Large intestine (tissue), 3 donors: ENCODE measurements at regions not wholly inside any gene's neighbourhood (a gene's known extent, or its start where the extent isn't known, plus 50 kb on each side); places are given as distances from the start of the nearest gene placed in this dataset.

Experiments used
- DNase-seq, 2 donors: peaks; one replicate each; pipeline versions ENCODE4 v3.0.0 to v3.0.0-alpha.2; 2013
- H3K27ac ChIP-seq: one replicate; pipeline ENCODE4 v1.5.1; 2013; ENCODE audit warnings: low read length
- H3K27me3 ChIP-seq: 2 replicates; pipeline ENCODE4 v1.6.1; 2013; ENCODE audit warnings: low read length; ENCODE audit not compliant: control insufficient read depth, insufficient read depth
- H3K36me3 ChIP-seq: 2 replicates; pipeline ENCODE4 v1.6.1; 2013; ENCODE audit warnings: low read length; ENCODE audit not compliant: control insufficient read depth, insufficient read depth
- H3K4me1 ChIP-seq: one replicate; pipeline ENCODE4 v1.6.1; 2013; ENCODE audit warnings: low read length; ENCODE audit not compliant: control insufficient read depth, insufficient read depth
- H3K4me3 ChIP-seq: one replicate; pipeline ENCODE4 v1.5.1; 2013; ENCODE audit warnings: low read length
- H3K9me3 ChIP-seq: one replicate; pipeline ENCODE4 v1.6.1; 2013; ENCODE audit warnings: mild to moderate bottlenecking, low read depth, low read length, moderate library complexity; ENCODE audit not compliant: control insufficient read depth
- WGBS: methylation state at CpG from one replicate; pipeline ENCODE4 v1.1.5; 2013; ENCODE audit warnings: low lambda C conversion rate; ENCODE audit not compliant: insufficient coverage; 5-methylcytosine and 5-hydroxymethylcytosine counted together

DNA sequence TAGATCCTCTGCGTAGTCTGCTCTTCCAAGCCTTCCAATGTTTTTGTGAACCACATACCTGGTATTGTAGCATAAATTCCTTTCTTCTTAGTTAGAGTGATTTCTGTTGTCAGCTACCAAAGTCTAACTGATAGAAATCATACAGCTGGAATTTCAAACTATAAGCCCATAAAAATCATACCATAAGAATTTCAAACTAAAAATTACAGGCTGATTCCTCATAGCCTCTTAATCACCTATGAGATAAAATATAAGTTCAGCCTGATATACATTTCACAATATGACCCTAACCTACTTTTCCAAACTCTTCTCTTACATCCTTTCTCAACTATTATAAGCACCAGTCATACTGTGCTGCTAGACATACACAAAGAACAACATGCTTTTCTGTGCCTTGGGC is 64.8 kb downstream of the PTHLH start:
- Histone ChIP-seq H3K27ac (peak overlapping the region; percentile 58), H3K9me3 (no peaks in the 10 kb centered on the region), H3K27me3 (no peaks in the 10 kb centered on the region), H3K36me3 (no peaks in the 10 kb centered on the region), H3K4me3 (no peak overlapping the region), H3K4me1 (peaks cover 3% of the 10 kb centered on the region)
- peak in 1 of 2 donors; percentile 39 for DNase-seq
- no CpG with 5 or more reads among the region's 1 CpG for WGBS

DNA sequence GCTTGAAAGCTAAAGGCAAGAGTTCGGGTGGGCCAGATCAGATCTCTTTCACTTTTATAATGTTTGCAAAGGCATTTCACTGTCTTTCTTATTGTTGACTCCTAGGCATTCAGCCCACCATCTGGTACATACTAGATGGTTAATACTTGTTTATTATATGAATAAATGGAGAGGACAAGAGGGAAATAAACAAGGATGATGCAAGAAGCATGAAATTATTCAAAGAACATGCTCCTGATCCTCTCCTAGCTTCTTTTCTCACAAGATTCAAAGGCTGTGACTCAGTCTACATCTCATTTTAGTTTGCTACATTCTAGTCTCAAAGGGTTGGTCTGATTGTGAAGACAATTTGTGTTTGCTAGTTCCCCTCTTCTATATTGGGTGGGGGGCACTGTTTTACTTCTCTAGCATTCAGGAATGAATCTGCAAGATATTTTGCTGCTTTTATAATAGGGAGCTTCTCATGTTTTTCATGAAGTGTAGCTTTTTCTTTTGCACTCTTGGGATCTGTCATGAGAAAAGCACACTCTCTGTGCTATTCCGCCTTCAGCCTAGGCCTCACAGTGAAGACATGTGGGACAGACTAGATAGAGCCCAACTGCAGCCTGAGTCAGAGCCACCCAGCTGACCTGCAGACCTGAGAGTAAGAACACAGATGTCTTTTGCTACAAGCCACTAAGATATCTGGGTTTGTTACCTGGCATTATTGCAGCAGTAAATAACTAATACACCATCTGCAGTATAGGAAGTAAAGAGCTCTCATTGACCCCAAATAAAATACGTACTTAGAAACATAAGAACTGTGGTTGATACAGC is 65.7 kb downstream of the PTHLH start:
- WGBS = 100% methylated on average over 1 of the region's 3 CpGs
- peak overlapping the region; percentile 58 for H3K27ac ChIP-seq
- no peak overlapping the region for H3K4me3 ChIP-seq
- H3K9me3 ChIP-seq = no peaks in the 10 kb centered on the region
- no peaks in the 10 kb centered on the region for H3K36me3 ChIP-seq
- H3K4me1 ChIP-seq = peaks cover 3% of the 10 kb centered on the region
- H3K27me3 ChIP-seq = no peaks in the 10 kb centered on the region
- peak; percentile 16 to 22 for DNase-seq

DNA sequence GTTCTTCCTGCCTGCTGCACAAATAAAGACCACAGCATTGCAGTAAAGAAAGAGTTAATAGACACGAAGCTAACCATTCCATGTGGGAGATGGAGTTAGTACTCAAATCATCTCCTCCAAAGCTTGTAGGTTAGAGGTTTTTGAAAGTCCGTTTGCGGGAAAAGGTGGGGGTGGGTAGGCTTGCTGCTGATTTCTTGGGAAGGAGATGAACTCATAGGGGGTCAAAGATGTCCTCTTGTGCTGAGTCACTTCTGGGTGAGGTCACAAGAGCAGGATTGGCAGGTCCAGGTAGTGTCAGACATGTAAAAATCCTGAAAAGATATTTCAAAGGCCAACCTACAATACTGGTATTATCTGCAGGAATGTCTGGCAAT is 66.4 kb downstream of the PTHLH start:
- H3K36me3 ChIP-seq = no peaks in the 10 kb centered on the region
- no CpG with 5 or more reads among the region's 3 CpGs for WGBS
- peaks cover 3% of the 10 kb centered on the region for H3K4me1 ChIP-seq
- no peak overlapping the region for H3K27ac ChIP-seq
- H3K4me3 ChIP-seq = no peak overlapping the region
- no peak for DNase-seq
- H3K9me3 ChIP-seq = no peaks in the 10 kb centered on the region
- H3K27me3 ChIP-seq = no peaks in the 10 kb centered on the region

DNA sequence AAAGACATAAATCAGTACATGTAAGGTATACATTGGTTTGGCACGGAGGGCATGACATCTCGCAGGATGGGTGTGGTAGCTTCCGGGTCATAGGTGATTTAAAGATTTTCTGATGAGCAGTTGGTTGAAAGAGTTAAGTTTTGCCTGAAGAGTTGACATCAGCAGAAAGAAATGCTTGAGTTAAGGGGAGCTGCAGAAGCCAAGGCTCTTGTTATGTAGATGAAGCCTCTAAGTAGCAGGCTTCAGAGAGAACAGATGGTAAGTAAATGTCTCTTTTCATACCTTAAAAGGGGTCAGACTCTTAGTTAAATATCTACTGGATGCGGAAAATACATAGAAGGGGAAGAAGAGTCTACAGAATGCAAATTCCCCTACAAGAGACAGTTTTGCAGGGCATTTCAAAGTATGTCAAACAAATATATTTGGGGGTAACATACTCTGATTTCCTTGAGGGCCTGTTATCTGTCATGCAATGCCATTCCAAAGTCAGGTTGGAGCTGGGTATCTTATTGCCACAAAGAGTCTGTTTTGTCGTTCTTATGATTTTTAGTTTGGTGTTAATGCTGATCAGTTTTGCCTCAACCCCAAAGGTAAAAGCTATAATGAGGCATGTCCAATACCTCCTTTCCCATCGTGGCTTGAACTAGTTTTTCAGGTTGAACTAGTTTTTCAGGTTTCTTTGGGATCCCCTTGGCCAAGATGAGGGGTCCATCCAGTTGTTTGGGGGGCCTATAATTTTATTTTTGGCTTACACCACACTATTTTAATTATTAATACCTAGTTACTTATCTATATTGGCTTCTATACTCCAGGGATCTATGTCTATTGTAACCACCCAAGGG is 67.0 kb downstream of the PTHLH start:
- Histone ChIP-seq H3K9me3 (no peaks in the 10 kb centered on the region), H3K4me1 (peaks cover 3% of the 10 kb centered on the region), H3K4me3 (no peak overlapping the region), H3K27ac (no peak overlapping the region), H3K36me3 (no peaks in the 10 kb centered on the region), H3K27me3 (no peaks in the 10 kb centered on the region)
- 60% methylated on average over 1 of the region's 6 CpGs for WGBS
- DNase-seq = no peak

DNA sequence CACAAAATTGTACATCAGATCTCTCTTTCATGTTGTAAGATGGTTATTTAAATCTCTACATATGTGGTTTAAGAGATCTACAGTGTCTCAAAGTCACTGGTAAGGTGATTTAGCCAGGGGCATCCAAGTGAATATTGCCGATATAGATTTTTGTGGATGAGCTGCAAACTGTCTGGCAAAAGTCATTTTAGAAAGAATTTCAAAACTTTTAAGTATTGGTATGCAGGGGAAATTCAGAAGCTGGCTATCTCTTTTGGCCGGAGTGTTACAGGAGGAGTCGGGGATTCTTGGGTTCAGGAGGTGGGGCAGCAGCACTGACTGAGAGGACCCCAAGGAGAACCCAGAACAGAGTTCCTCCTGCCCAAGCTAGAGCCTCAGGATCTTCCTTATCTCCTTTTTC is 69.9 kb downstream of the PTHLH start:
- no peaks in the 10 kb centered on the region for H3K9me3 ChIP-seq
- H3K27me3 ChIP-seq = no peaks in the 10 kb centered on the region
- no peak for DNase-seq
- H3K27ac ChIP-seq = no peak overlapping the region
- no peaks in the 10 kb centered on the region for H3K36me3 ChIP-seq
- H3K4me3 ChIP-seq = no peak overlapping the region
- WGBS = 100% methylated on average over 1 of the region's 3 CpGs
- H3K4me1 ChIP-seq = peaks cover 3% of the 10 kb centered on the region

DNA sequence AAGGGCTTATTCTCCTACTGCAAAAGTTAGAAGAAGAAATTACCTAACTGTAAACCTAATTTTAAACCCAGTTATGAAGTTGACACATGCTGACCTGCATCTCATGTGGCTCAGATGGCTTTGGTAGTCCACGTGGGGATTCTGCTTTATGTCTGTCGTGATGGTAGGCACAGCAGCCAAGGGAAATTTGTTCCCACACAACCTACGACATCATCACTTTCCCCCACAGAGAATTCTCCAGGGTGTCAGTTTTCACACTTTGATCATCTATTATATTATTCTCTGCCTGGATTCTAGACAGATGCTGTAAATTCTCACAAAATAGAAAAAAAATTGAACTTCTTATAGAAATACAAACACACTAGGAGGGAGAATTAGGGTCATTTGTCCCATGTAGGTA is 70.6 kb downstream of the PTHLH start:
- Histone ChIP-seq H3K9me3 (no peaks in the 10 kb centered on the region), H3K4me1 (peaks cover 6% of the 10 kb centered on the region), H3K27ac (no peak overlapping the region), H3K27me3 (no peaks in the 10 kb centered on the region), H3K4me3 (no peak overlapping the region), H3K36me3 (no peaks in the 10 kb centered on the region)
- no CpG with 5 or more reads among the region's 3 CpGs for WGBS
- no peak for DNase-seq

DNA sequence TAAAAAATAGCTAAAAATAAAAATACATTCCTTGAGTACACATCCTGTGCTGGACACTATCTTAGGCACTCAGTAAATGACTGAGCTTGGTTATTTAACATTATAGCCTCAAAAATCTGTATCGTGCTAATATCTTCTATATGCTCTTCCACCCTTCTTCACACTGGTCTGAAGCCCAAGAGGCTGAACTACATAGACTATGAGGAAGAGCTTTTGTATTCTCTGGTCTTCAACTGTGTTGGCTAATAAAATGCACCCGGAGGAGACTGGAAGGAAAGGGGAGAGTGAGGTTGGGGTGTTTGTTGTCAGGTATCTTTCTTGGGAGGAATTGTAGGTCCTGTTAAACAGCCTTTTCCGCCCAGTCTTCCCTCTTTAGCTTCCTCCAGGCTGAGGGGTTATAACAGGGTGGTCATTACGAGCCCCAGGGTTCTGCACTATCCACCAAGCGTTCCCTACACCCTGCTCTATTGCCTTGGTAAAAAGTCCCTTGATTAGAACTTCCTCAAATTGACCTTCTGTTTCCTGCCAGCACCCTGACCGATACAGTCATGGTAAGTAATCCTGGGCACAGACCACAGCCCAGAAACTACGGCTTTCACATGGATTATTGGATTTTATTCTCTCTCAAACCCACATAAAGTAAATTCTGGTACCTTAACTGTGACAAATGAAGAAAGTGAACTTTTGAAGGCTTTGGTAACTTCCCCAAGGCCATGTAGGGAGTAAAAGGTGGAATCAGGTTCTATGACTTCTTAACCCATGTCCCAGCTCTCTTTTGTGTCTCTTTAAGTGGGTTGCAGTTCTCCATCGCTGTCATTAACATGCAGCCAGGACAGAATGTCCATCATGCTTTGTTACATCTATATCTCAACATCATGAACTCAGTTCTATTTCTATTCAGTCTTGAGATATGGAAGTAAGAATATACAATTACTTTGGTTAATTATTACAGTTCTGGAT is 71.3 kb downstream of the PTHLH start:
- Histone ChIP-seq H3K36me3 (no peaks in the 10 kb centered on the region), H3K27ac (no peak overlapping the region), H3K4me1 (peaks cover 4% of the 10 kb centered on the region), H3K27me3 (no peaks in the 10 kb centered on the region), H3K9me3 (no peaks in the 10 kb centered on the region), H3K4me3 (no peak overlapping the region)
- DNase-seq = no peak
- WGBS = no CpG with 5 or more reads among the region's 8 CpGs

DNA sequence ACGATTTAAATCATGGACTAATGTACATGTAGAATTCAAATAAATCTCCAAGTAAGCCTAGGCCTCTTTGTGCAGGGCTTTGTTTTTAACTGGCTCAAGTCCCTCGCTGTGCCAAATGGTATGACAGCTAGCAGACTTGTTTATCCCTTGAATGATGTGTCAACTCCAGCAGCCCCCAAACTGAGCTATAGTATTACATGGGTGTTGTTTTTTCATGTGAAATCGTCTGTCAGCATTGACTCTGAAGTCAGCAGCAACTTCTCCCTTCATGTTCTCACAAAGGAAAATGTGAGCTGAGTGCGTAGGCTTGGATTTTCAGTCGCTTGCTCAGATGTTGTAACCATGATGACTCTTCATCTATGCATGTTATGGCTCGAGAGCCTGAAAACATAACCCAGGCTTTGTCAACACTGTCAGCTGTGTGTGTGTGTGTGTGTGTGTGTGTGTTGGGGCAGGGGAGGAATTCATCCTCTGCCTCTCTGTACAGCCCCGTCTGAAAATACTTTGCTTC is 73.3 kb downstream of the PTHLH start:
- H3K4me3 ChIP-seq = no peak overlapping the region
- no peaks in the 10 kb centered on the region for H3K27me3 ChIP-seq
- no CpG with 5 or more reads among the region's 7 CpGs for WGBS
- H3K36me3 ChIP-seq = no peaks in the 10 kb centered on the region
- peak in 1 of 2 donors; percentile 26 for DNase-seq
- H3K9me3 ChIP-seq = no peaks in the 10 kb centered on the region
- peaks cover 4% of the 10 kb centered on the region for H3K4me1 ChIP-seq
- no peak overlapping the region for H3K27ac ChIP-seq

DNA sequence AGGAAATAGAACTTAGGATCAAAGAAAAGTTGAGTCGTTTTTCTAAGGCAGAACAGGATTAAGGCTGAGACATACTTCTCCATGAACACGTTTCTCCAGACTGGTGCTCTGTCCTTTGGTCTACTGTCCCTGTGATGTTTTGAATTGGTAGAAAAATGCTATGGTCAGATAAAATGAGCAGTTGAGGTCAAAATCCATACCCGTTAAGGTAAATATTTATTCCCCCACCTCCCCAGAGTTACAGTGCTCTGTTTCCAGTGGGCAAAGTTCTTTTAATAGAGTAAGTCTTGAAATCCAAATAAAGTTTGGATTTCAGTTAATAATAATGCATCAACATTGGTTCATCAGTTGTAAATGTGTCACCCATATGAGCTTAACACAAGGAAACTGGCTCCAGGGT is 74.5 kb downstream of the PTHLH start:
- H3K27me3 ChIP-seq = no peaks in the 10 kb centered on the region
- peak overlapping the region; percentile 43 for H3K27ac ChIP-seq
- no peaks in the 10 kb centered on the region for H3K36me3 ChIP-seq
- H3K9me3 ChIP-seq = no peaks in the 10 kb centered on the region
- peaks cover 4% of the 10 kb centered on the region for H3K4me1 ChIP-seq
- no peak overlapping the region for H3K4me3 ChIP-seq
- WGBS = 40% methylated on average over 1 of the region's 3 CpGs
- DNase-seq = peak; percentile 51 to 80
